Endothelial cell (in vitro differentiated cells): ENCODE measurements at regions not wholly inside any gene's neighbourhood (a gene's known extent, or its start where the extent isn't known, plus 50 kb on each side); places are given as distances from the start of the nearest gene placed in this dataset.

Source experiments
- DNase-seq: peaks from one replicate; pipeline ENCODE4 v3.0.0; 2021; ENCODE audit warnings: low spot score
- H3K27ac Mint-ChIP-seq: one replicate; pipeline ENCODE4 v1.8.0; 2021; ENCODE audit warnings: mixed read lengths, inconsistent platforms; ENCODE audit not compliant: unreplicated experiment
- H3K27me3 Mint-ChIP-seq: one replicate; pipeline ENCODE4 v1.8.0; 2021; ENCODE audit warnings: mild to moderate bottlenecking, moderate library complexity, mixed read lengths, inconsistent platforms; ENCODE audit not compliant: unreplicated experiment
- H3K36me3 Mint-ChIP-seq: one replicate; pipeline ENCODE4 v1.8.0; 2021; ENCODE audit warnings: mild to moderate bottlenecking, low read depth, mixed read lengths, inconsistent platforms; ENCODE audit not compliant: unreplicated experiment
- H3K4me1 Mint-ChIP-seq: one replicate; pipeline ENCODE4 v1.8.0; 2021; ENCODE audit warnings: mild to moderate bottlenecking, mixed read lengths, inconsistent platforms; ENCODE audit not compliant: unreplicated experiment
- H3K4me3 Mint-ChIP-seq: one replicate; pipeline ENCODE4 v1.8.0; 2021; ENCODE audit warnings: mild to moderate bottlenecking, mixed read lengths, inconsistent platforms; ENCODE audit not compliant: unreplicated experiment
- H3K9me3 Mint-ChIP-seq: one replicate; pipeline ENCODE4 v1.8.0; 2021; ENCODE audit warnings: mixed read lengths, inconsistent platforms; ENCODE audit not compliant: unreplicated experiment
- CTCF ChIP-seq: fragments of 200-600 bp; sonication (generic); IDR thresholded peaks from one replicate; pipeline ENCODE4 v1.5.0; 2021; ENCODE audit warnings: antibody characterized with exemption; ENCODE audit not compliant: unreplicated experiment

GRCh38 chr13:47837906-47838305, 163.2 kb downstream of the SUCLA2 start:
- H3K27me3 Mint-ChIP-seq = no peaks in the 10 kb centered on the region
- no peak overlapping the region for H3K27ac Mint-ChIP-seq
- no peaks in the 10 kb centered on the region for H3K9me3 Mint-ChIP-seq
- H3K36me3 Mint-ChIP-seq = no peaks in the 10 kb centered on the region
- no peak for DNase-seq
- H3K4me3 Mint-ChIP-seq = no peak overlapping the region
- no peaks in the 10 kb centered on the region for H3K4me1 Mint-ChIP-seq
- TF ChIP-seq CTCF = no peak

DNA sequence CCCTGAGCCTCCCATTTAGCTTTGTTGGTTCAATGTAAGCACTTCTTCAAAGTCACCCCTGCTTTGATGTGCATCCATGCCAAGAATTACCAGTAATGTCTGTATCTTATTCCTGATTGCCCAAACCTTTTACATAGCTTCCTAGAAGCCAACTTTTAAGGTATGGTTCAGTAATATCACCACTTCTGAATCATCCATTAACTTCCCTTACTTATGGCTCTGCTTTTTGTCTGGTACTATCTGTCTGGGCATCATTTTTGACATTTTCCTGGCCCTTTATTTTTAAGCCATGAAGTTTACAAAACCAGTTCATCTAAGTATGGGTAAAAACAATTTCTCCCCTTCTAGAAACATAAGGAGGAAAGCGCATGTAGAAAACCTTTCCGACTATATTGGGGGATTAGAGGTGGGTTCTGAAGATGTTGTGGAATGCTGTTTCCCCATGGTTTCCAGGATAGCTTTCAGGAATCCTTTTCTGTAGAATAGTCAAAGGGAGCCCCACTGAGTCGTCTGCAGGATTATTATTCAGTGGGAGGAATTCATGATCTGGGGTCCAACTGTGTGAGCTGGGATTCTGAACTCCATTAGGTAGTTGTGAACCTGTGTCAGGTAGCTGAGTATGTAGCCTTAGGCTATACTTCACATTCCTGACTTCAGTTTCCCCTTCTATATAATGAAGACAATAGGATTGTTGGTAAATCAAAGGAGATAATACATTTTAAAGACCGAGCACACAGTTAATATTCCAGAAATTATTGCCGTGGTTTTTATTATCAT, 163.8 kb downstream of the SUCLA2 start:
- Mint-ChIP-seq H3K9me3 (no peaks in the 10 kb centered on the region), H3K27ac (no peak overlapping the region), H3K4me1 (no peaks in the 10 kb centered on the region), H3K36me3 (no peaks in the 10 kb centered on the region), H3K4me3 (no peak overlapping the region), H3K27me3 (no peaks in the 10 kb centered on the region)
- TF ChIP-seq CTCF = no peak
- DNase-seq = no peak

GRCh38 chr13:47835470-47836228, 165.4 kb downstream of the SUCLA2 start:
- H3K9me3 Mint-ChIP-seq = no peaks in the 10 kb centered on the region

GRCh38 chr13:47832458-47832972, 168.6 kb downstream of the SUCLA2 start:
- DNase-seq = no peak
- Mint-ChIP-seq H3K27ac (no peak overlapping the region), H3K4me1 (no peaks in the 10 kb centered on the region), H3K27me3 (no peaks in the 10 kb centered on the region), H3K9me3 (no peaks in the 10 kb centered on the region), H3K4me3 (no peak overlapping the region), H3K36me3 (no peaks in the 10 kb centered on the region)
- TF ChIP-seq CTCF = no peak

More at GRCh38 chr13:47835470-47836228, 165.4 kb downstream of the SUCLA2 start:
- no peak for TF ChIP-seq CTCF
- H3K36me3 Mint-ChIP-seq = no peaks in the 10 kb centered on the region
- DNase-seq = no peak
- no peaks in the 10 kb centered on the region for H3K27me3 Mint-ChIP-seq
- no peak overlapping the region for H3K4me3 Mint-ChIP-seq
- H3K27ac Mint-ChIP-seq = no peak overlapping the region
- no peaks in the 10 kb centered on the region for H3K4me1 Mint-ChIP-seq

DNA sequence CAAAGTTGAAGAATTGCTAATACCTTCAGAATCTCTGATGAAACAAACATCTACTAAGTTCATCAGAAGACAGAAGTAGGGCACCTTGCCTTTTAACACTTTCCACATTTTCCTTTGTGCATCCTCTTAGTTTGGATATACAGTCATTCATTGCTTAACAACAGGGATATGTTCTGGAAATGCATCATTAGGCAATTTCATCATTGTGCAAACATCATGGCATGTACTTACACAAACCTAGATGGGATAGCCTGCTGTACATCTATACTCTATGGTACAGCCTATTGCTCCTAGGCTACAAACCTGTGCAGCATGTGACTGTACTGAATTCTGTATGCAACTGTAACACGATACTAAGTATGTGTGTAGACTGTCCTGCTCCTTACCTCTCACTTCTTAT, 169.8 kb downstream of the SUCLA2 start:
- DNase-seq = no peak
- H3K27ac Mint-ChIP-seq = no peak overlapping the region
- no peak for TF ChIP-seq CTCF
- H3K27me3 Mint-ChIP-seq = no peaks in the 10 kb centered on the region
- H3K4me1 Mint-ChIP-seq = no peaks in the 10 kb centered on the region
- no peaks in the 10 kb centered on the region for H3K36me3 Mint-ChIP-seq
- no peaks in the 10 kb centered on the region for H3K9me3 Mint-ChIP-seq
- H3K4me3 Mint-ChIP-seq = no peak overlapping the region
